CD4-positive, alpha-beta memory T cell (primary cell): ENCODE measurements at regions not wholly inside any gene's neighbourhood (a gene's known extent, or its start where the extent isn't known, plus 50 kb on each side); places are given as distances from the start of the nearest gene placed in this dataset.

ENCODE experiments used
- CTCF ChIA-PET: fragments of 350-600 bp; sonication (Branson Sonifier 250); formaldehyde crosslinking; loops from one replicate; lab custom pipeline; 2021; ENCODE audit warnings: inconsistent platforms; ENCODE audit not compliant: partially characterized antibody; lab: Charles Lee
- POLR2A ChIA-PET: fragments of 350-600 bp; sonication (Branson Sonifier 250); formaldehyde crosslinking; loops from one replicate; lab custom pipeline; 2021; ENCODE audit not compliant: partially characterized antibody; lab: Charles Lee
- DNase-seq, 5 donors: peaks; one replicate each; pipeline versions ENCODE4 v3.0.0 to v3.0.0-alpha.2; 2020 to 2022; ENCODE audit warnings: mixed read lengths in 1 of 5
- H3K27ac ChIP-seq: one replicate; pipeline ENCODE4 v1.7.0; 2013; ENCODE audit warnings: low read depth, low read length
- H3K27me3 ChIP-seq: 2 replicates; pipeline ENCODE4 v1.7.0; 2013; ENCODE audit warnings: mild to moderate bottlenecking, low read length, moderate library complexity; ENCODE audit not compliant: insufficient read depth
- H3K36me3 ChIP-seq: 2 replicates; pipeline ENCODE4 v1.7.0; 2013; ENCODE audit warnings: mild to moderate bottlenecking, low read length, moderate library complexity; ENCODE audit not compliant: insufficient read depth
- H3K4me1 ChIP-seq: 2 replicates; pipeline ENCODE4 v1.7.0; 2013; ENCODE audit warnings: mild to moderate bottlenecking, low read length, moderate library complexity; ENCODE audit not compliant: insufficient read depth
- H3K4me3 ChIP-seq, 2 donors: one replicate each; pipeline ENCODE4 v1.7.0; 2013; ENCODE audit warnings: low read length in 2 of 2, mild to moderate bottlenecking in 1 of 2
- H3K9me3 ChIP-seq, 2 donors: one replicate each; pipeline ENCODE4 v1.7.0; 2013; ENCODE audit warnings: low read length in 2 of 2, control low read depth in 1 of 2; ENCODE audit not compliant: control insufficient read depth in 1 of 2
- H3K27ac Mint-ChIP-seq, 7 donors: one replicate each; pipeline ENCODE4 v1.8.0; 2020 to 2021; ENCODE audit warnings: mixed read lengths in 7 of 7, mild to moderate bottlenecking in 6 of 7, inconsistent platforms in 3 of 7, moderate library complexity in 3 of 7
- H3K27me3 Mint-ChIP-seq, 2 donors: one replicate each; pipeline ENCODE4 v1.8.0; 2020 to 2021; ENCODE audit warnings: mixed read lengths in 2 of 2
- H3K36me3 Mint-ChIP-seq, 2 donors: one replicate each; pipeline ENCODE4 v1.8.0; 2020 to 2021; ENCODE audit warnings: mixed read lengths in 2 of 2, inconsistent platforms in 1 of 2, mild to moderate bottlenecking in 1 of 2
- H3K4me1 Mint-ChIP-seq, 4 donors: one replicate each; pipeline ENCODE4 v1.8.0; 2020 to 2021; ENCODE audit warnings: mixed read lengths in 4 of 4, mild to moderate bottlenecking in 1 of 4
- H3K4me3 Mint-ChIP-seq, 8 donors: one replicate each; pipeline ENCODE4 v1.8.0; 2020 to 2021; ENCODE audit warnings: mixed read lengths in 8 of 8, mild to moderate bottlenecking in 7 of 8, moderate library complexity in 6 of 8, inconsistent platforms in 3 of 8
- H3K9me3 Mint-ChIP-seq, 8 donors: one replicate each; pipeline ENCODE4 v1.8.0; 2020 to 2021; ENCODE audit warnings: mixed read lengths in 8 of 8, mild to moderate bottlenecking in 5 of 8, inconsistent platforms in 3 of 8, moderate library complexity in 1 of 8
- intact Hi-C: fragments of 100-400 bp; cut with micrococcal nuclease; formaldehyde crosslinking; loops from one replicate; pipeline ENCODE4 v1.15.1; 2023

DNA sequence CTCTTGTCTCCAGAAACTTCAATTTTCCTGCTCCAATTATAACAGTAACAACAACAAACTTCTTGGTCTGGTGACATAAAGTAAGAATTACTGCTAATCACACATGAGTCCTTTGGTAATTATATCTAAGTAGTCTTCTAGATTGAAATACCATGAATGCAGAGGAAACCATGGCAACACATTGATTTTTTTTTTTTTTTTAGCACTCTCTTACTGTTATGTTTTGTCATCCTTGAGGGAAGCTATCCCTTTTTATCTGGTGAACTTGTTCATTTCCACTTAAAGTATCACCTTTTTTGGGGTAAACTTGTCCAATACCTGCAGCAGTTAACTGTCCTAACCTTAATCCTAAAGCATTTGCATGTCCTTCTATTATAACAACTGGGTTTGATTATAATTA is 256.3 kb downstream of the B3GLCT start:
- no peak for DNase-seq
- H3K27me3 Mint-ChIP-seq, result peaks cover 4 to 7% of the 10 kb centered on the region in 2 donors
- Histone ChIP-seq H3K4me3 (no peak overlapping the region), H3K27ac (no peak overlapping the region), H3K9me3 (no peaks in the 10 kb centered on the region), H3K4me1 (no peaks in the 10 kb centered on the region), H3K36me3 (no peaks in the 10 kb centered on the region), H3K27me3 (no peaks in the 10 kb centered on the region)
- no peaks in the 10 kb centered on the region for H3K4me1 Mint-ChIP-seq
- no peak overlapping the region for H3K27ac Mint-ChIP-seq
- ChIA-PET CTCF (no interaction called here), POLR2A (no interaction called here)
- no peaks in the 10 kb centered on the region for H3K36me3 Mint-ChIP-seq
- intact Hi-C loops, result no loop called here
- no peak overlapping the region for H3K4me3 Mint-ChIP-seq
- peaks cover 0 to 6% (median 0%) of the 10 kb centered on the region in 8 donors for H3K9me3 Mint-ChIP-seq

DNA sequence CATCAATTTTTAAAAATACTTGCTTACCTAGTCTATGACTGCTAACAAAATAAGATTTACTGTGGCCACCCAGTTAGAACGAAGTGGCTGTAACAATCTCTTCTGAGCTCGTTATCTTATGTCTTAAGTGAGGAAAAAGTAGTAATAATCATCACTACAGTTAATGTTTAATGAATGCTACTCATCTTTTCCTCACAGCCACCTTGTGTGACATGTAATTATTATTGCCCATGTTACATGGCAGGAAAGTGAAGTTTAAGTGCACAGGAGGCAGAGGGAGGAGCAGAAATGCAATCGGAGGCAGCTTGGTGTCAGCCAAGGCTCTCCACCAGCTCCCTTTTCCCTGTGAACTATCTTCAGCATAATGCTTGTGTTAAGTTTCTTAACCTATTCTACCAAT is 260.3 kb downstream of the B3GLCT start:
- H3K27ac ChIP-seq, result no peak overlapping the region
- DNase-seq, result no peak
- H3K4me1 ChIP-seq, result no peaks in the 10 kb centered on the region
- Mint-ChIP-seq H3K36me3 (no peaks in the 10 kb centered on the region), H3K27ac (no peak overlapping the region), H3K4me1 (no peaks in the 10 kb centered on the region), H3K9me3 (peaks cover 0 to 6% (median 0%) of the 10 kb centered on the region in 8 donors), H3K4me3 (no peak overlapping the region), H3K27me3 (peaks cover 0 to 3% of the 10 kb centered on the region in 2 donors)
- intact Hi-C loops, result no loop called here
- no peaks in the 10 kb centered on the region for H3K27me3 ChIP-seq
- ChIA-PET CTCF (no interaction called here), POLR2A (no interaction called here)
- no peaks in the 10 kb centered on the region for H3K36me3 ChIP-seq
- H3K4me3 ChIP-seq, result no peak overlapping the region
- no peaks in the 10 kb centered on the region for H3K9me3 ChIP-seq

DNA sequence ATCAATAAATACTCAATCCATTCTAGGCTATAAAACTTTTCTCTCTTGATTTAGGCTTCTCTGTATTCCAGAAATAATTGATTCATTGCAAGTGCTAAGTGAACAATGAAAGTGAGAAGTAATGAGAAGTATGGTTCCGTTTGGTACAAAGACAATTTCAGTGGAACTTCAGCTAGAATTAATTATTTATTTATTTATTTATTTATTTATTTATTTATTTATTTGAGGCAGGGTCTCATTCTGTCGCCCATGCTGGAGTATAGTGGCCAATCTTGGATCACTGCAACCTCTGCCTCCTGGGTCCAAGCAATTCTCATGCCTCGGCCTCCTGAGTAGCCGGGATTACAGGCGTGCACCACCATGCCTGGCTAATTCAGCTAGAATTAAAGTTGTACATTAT is 262.1 kb downstream of the B3GLCT start:
- Histone ChIP-seq H3K4me1 (no peaks in the 10 kb centered on the region), H3K9me3 (no peaks in the 10 kb centered on the region), H3K27me3 (no peaks in the 10 kb centered on the region), H3K36me3 (no peaks in the 10 kb centered on the region), H3K27ac (no peak overlapping the region), H3K4me3 (no peak overlapping the region)
- Mint-ChIP-seq H3K27ac (no peak overlapping the region), H3K36me3 (no peaks in the 10 kb centered on the region), H3K4me3 (no peak overlapping the region), H3K9me3 (peaks cover 0 to 6% (median 0%) of the 10 kb centered on the region in 8 donors), H3K4me1 (no peaks in the 10 kb centered on the region), H3K27me3 (no peaks in the 10 kb centered on the region)
- no peak for DNase-seq
- intact Hi-C loops, result no loop called here
- ChIA-PET POLR2A (no interaction called here), CTCF (interaction anchor here (0.6 kb wide), 1 partner anchor 8 kb away, joined by 3 read pairs; no protein-coding TSS in a partner anchor)

GRCh38 chr13:31462766-31463165 is 263.0 kb downstream of the B3GLCT start:
- Mint-ChIP-seq H3K27ac (no peak overlapping the region), H3K27me3 (peaks cover 0 to 3% of the 10 kb centered on the region in 2 donors), H3K9me3 (peaks cover 0 to 3% (median 0%) of the 10 kb centered on the region in 8 donors), H3K4me1 (no peaks in the 10 kb centered on the region), H3K4me3 (no peak overlapping the region), H3K36me3 (no peaks in the 10 kb centered on the region)
- ChIA-PET POLR2A (no interaction called here), CTCF (no interaction called here)
- H3K4me1 ChIP-seq, result no peaks in the 10 kb centered on the region
- no peaks in the 10 kb centered on the region for H3K9me3 ChIP-seq
- H3K27me3 ChIP-seq, result no peaks in the 10 kb centered on the region
- intact Hi-C loops, result no loop called here
- no peak overlapping the region for H3K27ac ChIP-seq
- H3K36me3 ChIP-seq, result no peaks in the 10 kb centered on the region
- no peak for DNase-seq
- H3K4me3 ChIP-seq, result no peak overlapping the region

GRCh38 chr13:31468114-31468902 is 268.5 kb downstream of the B3GLCT start:
- Mint-ChIP-seq H3K27me3 (peaks cover 0 to 3% of the 10 kb centered on the region in 2 donors), H3K4me1 (no peaks in the 10 kb centered on the region), H3K36me3 (no peaks in the 10 kb centered on the region), H3K4me3 (no peak overlapping the region), H3K27ac (no peak overlapping the region), H3K9me3 (peaks cover 0 to 2% (median 0%) of the 10 kb centered on the region in 8 donors)
- DNase-seq, result no peak
- intact Hi-C loops, result no loop called here
- no peaks in the 10 kb centered on the region for H3K9me3 ChIP-seq
- no peaks in the 10 kb centered on the region for H3K36me3 ChIP-seq
- ChIA-PET CTCF (no interaction called here), POLR2A (no interaction called here)
- H3K27me3 ChIP-seq, result no peaks in the 10 kb centered on the region
- H3K27ac ChIP-seq, result no peak overlapping the region
- H3K4me3 ChIP-seq, result no peak overlapping the region
- H3K4me1 ChIP-seq, result no peaks in the 10 kb centered on the region

DNA sequence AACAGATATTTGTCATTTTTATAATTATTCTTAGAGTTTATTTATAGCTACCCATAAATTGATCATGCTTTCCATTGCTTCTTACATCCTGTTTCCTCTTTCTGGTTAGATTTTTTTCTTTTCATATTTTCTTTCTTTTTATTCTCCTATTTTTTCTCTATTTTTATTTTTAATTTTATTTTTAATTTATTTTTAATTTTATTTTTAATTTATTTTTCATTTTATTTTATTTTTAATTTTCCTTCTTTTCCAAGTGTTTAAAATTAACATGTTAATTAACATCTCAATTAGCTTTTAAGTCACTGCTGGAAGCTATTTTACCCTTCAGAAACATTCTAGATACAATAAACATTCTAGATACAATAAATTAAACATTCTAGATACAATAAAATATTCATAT is 269.6 kb downstream of the B3GLCT start:
- Histone ChIP-seq H3K27me3 (no peaks in the 10 kb centered on the region), H3K9me3 (no peaks in the 10 kb centered on the region), H3K27ac (no peak overlapping the region), H3K36me3 (no peaks in the 10 kb centered on the region), H3K4me1 (no peaks in the 10 kb centered on the region), H3K4me3 (no peak overlapping the region)
- H3K27ac Mint-ChIP-seq, result no peak overlapping the region
- H3K4me1 Mint-ChIP-seq, result no peaks in the 10 kb centered on the region
- CTCF ChIA-PET, result no interaction called here
- H3K27me3 Mint-ChIP-seq, result peaks cover 0 to 3% of the 10 kb centered on the region in 2 donors
- DNase-seq, result no peak
- no peaks in the 10 kb centered on the region for H3K36me3 Mint-ChIP-seq
- H3K9me3 Mint-ChIP-seq, result peaks cover 0 to 2% (median 0%) of the 10 kb centered on the region in 8 donors
- H3K4me3 Mint-ChIP-seq, result no peak overlapping the region
- intact Hi-C loops, result no loop called here
- POLR2A ChIA-PET, result no interaction called here

DNA sequence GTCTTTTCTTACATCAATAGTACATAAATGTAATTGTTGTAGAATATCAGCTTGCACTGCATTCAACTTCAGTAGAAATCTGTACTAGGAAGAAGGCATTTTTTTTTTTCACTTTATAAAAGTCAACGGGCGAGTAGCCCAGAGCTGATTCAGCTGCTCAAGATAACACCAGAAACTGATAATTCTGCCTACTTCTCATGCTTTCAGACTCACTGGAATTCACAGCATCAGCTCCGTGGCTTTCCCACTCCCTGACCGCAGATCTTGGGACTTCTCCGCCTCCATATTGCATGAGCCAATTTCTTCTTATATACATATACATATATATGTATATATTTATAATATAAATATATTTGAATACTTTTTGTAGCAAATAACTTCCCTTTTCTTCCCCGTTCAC is 263.1 kb upstream of the RXFP2 start:
- no peaks in the 10 kb centered on the region for H3K4me1 Mint-ChIP-seq
- no peak overlapping the region for H3K27ac Mint-ChIP-seq
- no peaks in the 10 kb centered on the region for H3K27me3 ChIP-seq
- POLR2A ChIA-PET, result no interaction called here
- H3K9me3 ChIP-seq, result no peaks in the 10 kb centered on the region
- CTCF ChIA-PET, result no interaction called here
- no peaks in the 10 kb centered on the region for H3K36me3 Mint-ChIP-seq
- no peak for DNase-seq
- intact Hi-C loops, result no loop called here
- H3K9me3 Mint-ChIP-seq, result peaks cover 0 to 4% (median 1%) of the 10 kb centered on the region in 8 donors
- no peak overlapping the region for H3K4me3 ChIP-seq
- no peaks in the 10 kb centered on the region for H3K4me1 ChIP-seq
- H3K27ac ChIP-seq, result no peak overlapping the region
- no peaks in the 10 kb centered on the region for H3K36me3 ChIP-seq
- peaks cover 5 to 10% of the 10 kb centered on the region in 2 donors for H3K27me3 Mint-ChIP-seq
- H3K4me3 Mint-ChIP-seq, result no peak overlapping the region
